T-cell (primary cell): ENCODE measurements at regions not wholly inside any gene's neighbourhood (a gene's known extent, or its start where the extent isn't known, plus 50 kb on each side); places are given as distances from the start of the nearest gene placed in this dataset.
"Not testable (repeated sequence)": the region's sequence is repeated elsewhere in the genome, so short reads cannot be mapped to it uniquely, and the experiment has no call there.

ENCODE experiments used
- ATAC-seq, 4 experiments: fragments of 200-7000 bp in 3 of 4; fragments of 150-1000 bp in 1 of 4; cut with Tn5 transposase; replicated peaks in 1 of 4; 1 replicate in 3 of 4; 2 replicates in 1 of 4; pipeline ENCODE4 v1.10.0; 2021; ENCODE audit warnings: moderate library complexity in 3 of 4, mild to moderate bottlenecking in 2 of 4, moderate number of reproducible peaks in 1 of 4
- CTCF ChIA-PET, 2 donors: fragments of 300-600 bp; sonication (Branson Sonifier 250); formaldehyde crosslinking; loops; one replicate each; lab custom pipeline; 2022; ENCODE audit warnings: antibody characterized with exemption in 2 of 2; lab: Charles Lee
- POLR2A ChIA-PET, 2 donors: fragments of 300-600 bp; sonication (Branson Sonifier 250); formaldehyde crosslinking; loops; one replicate each; lab custom pipeline; 2022; ENCODE audit warnings: antibody characterized with exemption in 2 of 2; lab: Charles Lee
- DNase-seq, 35 experiments: peaks; one replicate each; pipeline versions ENCODE4 v3.0.0 to v3.0.0-alpha.2; 2013 to 2023
- H3K27ac ChIP-seq: one replicate; pipeline ENCODE4 v1.5.1; 2013; ENCODE audit warnings: low read length
- H3K27me3 ChIP-seq, 2 experiments: replicated peaks in 1 of 2; 1 replicate in 1 of 2; 2 replicates in 1 of 2; pipeline versions ENCODE4 v1.6.1 to v1.7.0; 2013; ENCODE audit warnings: low read length in 1 of 2, mixed read lengths in 1 of 2; ENCODE audit not compliant: control insufficient read depth in 2 of 2, insufficient read depth in 2 of 2; ENCODE audit errors: extremely low read depth in 1 of 2
- H3K36me3 ChIP-seq, 2 donors: 1 replicate in 1 of 2; 2 replicates in 1 of 2; pipeline versions ENCODE4 v1.6.1 to v1.7.0; 2013; ENCODE audit warnings: low read length in 1 of 2; ENCODE audit not compliant: control insufficient read depth in 2 of 2, insufficient read depth in 1 of 2; ENCODE audit errors: extremely low read depth in 1 of 2
- H3K4me1 ChIP-seq, 2 experiments: 1 replicate in 1 of 2; 2 replicates in 1 of 2; pipeline versions ENCODE4 v1.6.1 to v1.7.0; 2013; ENCODE audit warnings: low read length in 2 of 2, mixed read lengths in 1 of 2; ENCODE audit not compliant: insufficient read depth in 2 of 2, control insufficient read depth in 1 of 2; ENCODE audit errors: extremely low read depth in 1 of 2
- H3K4me3 ChIP-seq, 2 donors: 1 replicate in 1 of 2; 2 replicates in 1 of 2; pipeline versions ENCODE4 v1.5.1 to v1.7.0; 2013; ENCODE audit warnings: mild to moderate bottlenecking in 2 of 2, low read length in 1 of 2, moderate library complexity in 1 of 2; ENCODE audit not compliant: control insufficient read depth in 1 of 2; ENCODE audit errors: extremely low read depth in 1 of 2
- H3K9me3 ChIP-seq: 2 replicates; pipeline ENCODE4 v1.7.0; 2013
- H3K27ac Mint-ChIP-seq, 2 donors: one replicate each; pipeline ENCODE4 v1.8.0; 2020 to 2021; ENCODE audit warnings: mild to moderate bottlenecking in 2 of 2, mixed read lengths in 2 of 2
- H3K27me3 Mint-ChIP-seq, 2 donors: one replicate each; pipeline ENCODE4 v1.8.0; 2021 to 2022; ENCODE audit warnings: mixed read lengths in 2 of 2
- H3K36me3 Mint-ChIP-seq: one replicate; pipeline ENCODE4 v1.8.0; 2021; ENCODE audit warnings: mixed read lengths
- H3K4me1 Mint-ChIP-seq, 3 donors: one replicate each; pipeline ENCODE4 v1.8.0; 2020 to 2022; ENCODE audit warnings: mixed read lengths in 3 of 3, mild to moderate bottlenecking in 1 of 3
- H3K4me3 Mint-ChIP-seq, 3 donors: one replicate each; pipeline ENCODE4 v1.8.0; 2020 to 2022; ENCODE audit warnings: mild to moderate bottlenecking in 3 of 3, mixed read lengths in 3 of 3, moderate library complexity in 3 of 3
- H3K9me3 Mint-ChIP-seq, 3 donors: one replicate each; pipeline ENCODE4 v1.8.0; 2020 to 2022; ENCODE audit warnings: mixed read lengths in 3 of 3
- WGBS: methylation state at CpG from one replicate; pipeline ENCODE4 v1.1.5; 2013; ENCODE audit warnings: missing lambda C conversion rate; ENCODE audit not compliant: insufficient coverage; 5-methylcytosine and 5-hydroxymethylcytosine counted together

DNA sequence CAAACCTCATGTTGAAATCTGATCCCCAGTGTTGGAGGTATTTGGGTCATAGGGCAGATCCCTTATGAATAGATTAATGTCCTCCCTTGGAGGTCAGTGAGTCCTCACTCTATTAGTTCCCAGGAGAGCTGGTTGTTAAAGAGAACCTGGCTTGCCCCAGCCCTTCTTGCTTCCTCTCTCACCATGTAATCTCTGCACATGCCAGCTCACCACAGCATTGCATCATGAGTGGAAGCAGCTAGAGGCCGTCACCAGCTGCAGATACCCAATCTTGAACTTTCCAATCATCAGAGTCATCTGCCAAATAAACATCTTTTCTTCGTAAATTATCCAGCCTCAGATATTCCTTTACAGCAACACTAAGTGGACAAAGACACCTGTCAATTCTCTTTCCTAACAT, 161.8 kb upstream of the IGF1 start:
- Histone ChIP-seq H3K4me1 (no peaks in the 10 kb centered on the region), H3K36me3 (no peaks in the 10 kb centered on the region), H3K27ac (no peak overlapping the region), H3K4me3 (no peak overlapping the region), H3K9me3 (no peaks in the 10 kb centered on the region), H3K27me3 (no peaks in the 10 kb centered on the region)
- DNase-seq (no peak), ATAC-seq (no peak)
- Mint-ChIP-seq H3K4me3 (no peak overlapping the region), H3K27me3 (no peaks in the 10 kb centered on the region), H3K27ac (no peak overlapping the region), H3K36me3 (no peaks in the 10 kb centered on the region), H3K4me1 (no peaks in the 10 kb centered on the region), H3K9me3 (peaks cover 10 to 15% (median 13%) of the 10 kb centered on the region in 3 donors)
- POLR2A ChIA-PET, result no interaction called here
- WGBS, result 61% methylated on average over 2 of the region's 2 CpGs
- CTCF ChIA-PET, result no interaction called here

DNA sequence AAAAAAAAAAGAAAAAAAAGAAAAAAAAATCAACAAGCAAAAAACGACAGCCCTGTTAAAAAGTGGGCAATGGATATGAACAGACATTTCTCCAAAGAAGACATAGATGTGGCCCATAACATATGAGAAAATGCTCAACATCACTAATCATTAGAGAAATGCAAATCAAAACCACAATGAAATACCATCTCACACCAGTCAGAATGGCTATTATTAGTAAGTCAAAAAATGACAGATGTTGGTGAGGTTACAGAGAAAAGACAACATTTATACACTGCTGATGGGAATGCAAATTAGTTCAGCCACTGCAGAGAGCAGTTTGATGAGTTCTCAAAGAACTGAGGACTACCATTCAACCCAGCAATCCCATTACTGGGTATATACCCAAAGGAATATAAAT, 160.3 kb upstream of the IGF1 start:
- peaks cover 10 to 15% (median 13%) of the 10 kb centered on the region in 3 donors for H3K9me3 Mint-ChIP-seq
- CTCF ChIA-PET, H3K9me3 ChIP-seq, H3K4me1 ChIP-seq, H3K4me3 Mint-ChIP-seq, H3K36me3 ChIP-seq, H3K27me3 Mint-ChIP-seq, H3K4me3 ChIP-seq, ATAC-seq, H3K4me1 Mint-ChIP-seq, H3K27me3 ChIP-seq, H3K36me3 Mint-ChIP-seq, DNase-seq, H3K27ac Mint-ChIP-seq, POLR2A ChIA-PET, H3K27ac ChIP-seq: not testable (repeated sequence)
- WGBS, result no CpG with 5 or more reads among the region's 1 CpG

DNA sequence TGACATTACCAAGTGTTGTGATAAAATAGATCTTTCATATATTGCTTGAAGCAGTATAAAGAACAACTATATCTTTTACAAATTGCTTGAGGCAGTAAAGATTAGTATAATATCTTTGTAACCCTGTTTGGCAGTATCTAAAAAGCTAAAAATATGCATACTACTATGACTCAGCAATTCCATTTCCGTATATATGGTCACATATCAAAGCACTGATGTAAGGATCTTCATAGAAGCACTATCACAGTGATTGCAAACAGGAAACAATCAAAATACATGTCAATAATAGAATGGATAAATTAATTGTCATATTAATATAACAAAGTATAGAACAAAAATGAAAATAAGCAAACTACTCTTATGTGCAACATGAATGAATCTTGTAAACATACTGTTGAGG, 158.4 kb upstream of the IGF1 start:
- Mint-ChIP-seq H3K4me1 (no peaks in the 10 kb centered on the region), H3K36me3 (no peaks in the 10 kb centered on the region), H3K27me3 (no peaks in the 10 kb centered on the region), H3K4me3 (no peak overlapping the region), H3K9me3 (peaks cover 10 to 15% (median 13%) of the 10 kb centered on the region in 3 donors), H3K27ac (no peak overlapping the region)
- H3K27me3 ChIP-seq, result no peaks in the 10 kb centered on the region
- H3K4me1 ChIP-seq, result no peaks in the 10 kb centered on the region
- ChIA-PET CTCF (no interaction called here), POLR2A (no interaction called here)
- H3K9me3 ChIP-seq, result no peaks in the 10 kb centered on the region
- whole genome bisulfite sequencing, result no CpG with 5 or more reads among the region's 1 CpG
- DNase-seq (no peak), ATAC-seq (no peak)
- no peaks in the 10 kb centered on the region for H3K36me3 ChIP-seq
- no peak overlapping the region for H3K27ac ChIP-seq
- H3K4me3 ChIP-seq, result no peak overlapping the region

DNA sequence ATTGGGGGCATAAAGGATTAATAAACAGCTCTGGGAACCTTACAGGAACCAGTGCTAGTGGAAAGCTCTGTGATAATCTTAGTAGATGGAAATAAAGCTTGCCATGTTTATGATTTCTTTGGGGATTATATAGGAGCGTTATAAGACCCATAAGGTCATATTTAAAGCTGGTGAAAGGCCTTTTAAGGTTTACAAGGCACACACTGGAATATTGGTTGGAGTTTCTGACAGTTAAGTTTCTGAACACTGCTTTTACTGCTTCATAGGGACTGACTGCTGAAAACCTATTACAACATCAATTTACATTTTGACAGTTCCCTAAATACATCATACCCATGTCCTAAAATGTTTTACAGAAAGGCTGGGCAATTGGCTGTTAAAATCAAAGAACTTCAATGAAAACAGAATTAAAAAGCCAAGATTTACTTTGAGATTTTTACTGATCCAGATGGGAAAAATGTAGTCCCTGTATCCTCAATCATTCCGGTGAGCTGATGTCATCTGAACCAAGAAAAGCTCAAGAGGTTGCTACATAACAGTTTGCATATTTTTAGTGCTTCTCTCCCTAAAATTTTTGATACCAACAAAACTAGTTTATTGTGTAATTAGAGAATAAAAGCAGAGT, 153.7 kb upstream of the IGF1 start:
- Mint-ChIP-seq H3K27ac (no peak overlapping the region), H3K4me3 (no peak overlapping the region), H3K4me1 (no peaks in the 10 kb centered on the region), H3K9me3 (peaks cover 0 to 3% (median 0%) of the 10 kb centered on the region in 3 donors), H3K36me3 (no peaks in the 10 kb centered on the region), H3K27me3 (no peaks in the 10 kb centered on the region)
- DNase-seq (no peak), ATAC-seq (no peak)
- WGBS, result 43% methylated on average over 1 of the region's 2 CpGs
- Histone ChIP-seq H3K4me1 (no peaks in the 10 kb centered on the region), H3K27me3 (no peaks in the 10 kb centered on the region), H3K9me3 (no peaks in the 10 kb centered on the region), H3K36me3 (no peaks in the 10 kb centered on the region), H3K4me3 (no peak overlapping the region), H3K27ac (no peak overlapping the region)
- CTCF ChIA-PET, result no interaction called here
- POLR2A ChIA-PET, result no interaction called here

DNA sequence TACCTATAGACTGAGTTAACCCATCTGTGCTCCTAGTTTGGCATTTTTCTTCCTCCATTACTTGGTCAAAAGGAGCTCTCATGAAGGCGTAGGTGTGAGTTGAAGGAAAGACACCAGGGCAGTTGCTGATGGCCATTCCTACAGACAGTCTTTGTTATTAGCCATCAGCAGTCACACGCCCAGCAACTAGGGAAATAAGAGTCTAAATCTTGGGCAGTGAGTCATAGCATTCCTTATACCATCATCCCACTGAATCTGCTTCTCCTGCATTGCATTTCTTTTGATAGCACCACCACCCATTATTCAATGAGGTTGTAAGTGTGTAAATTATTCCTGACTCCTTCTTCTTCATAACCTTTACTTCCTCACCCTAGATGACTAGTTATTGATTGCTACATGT, 150.9 kb upstream of the IGF1 start:
- ChIA-PET CTCF (no interaction called here), POLR2A (no interaction called here)
- Histone ChIP-seq H3K9me3 (no peaks in the 10 kb centered on the region), H3K27me3 (no peaks in the 10 kb centered on the region), H3K27ac (no peak overlapping the region), H3K36me3 (no peaks in the 10 kb centered on the region), H3K4me3 (no peak overlapping the region), H3K4me1 (no peaks in the 10 kb centered on the region)
- ATAC-seq (no peak), DNase-seq (no peak)
- H3K36me3 Mint-ChIP-seq, result no peaks in the 10 kb centered on the region
- no peak overlapping the region for H3K4me3 Mint-ChIP-seq
- no peaks in the 10 kb centered on the region for H3K4me1 Mint-ChIP-seq
- no CpG with 5 or more reads among the region's 2 CpGs for WGBS
- no peaks in the 10 kb centered on the region for H3K27me3 Mint-ChIP-seq
- peaks cover 0 to 19% (median 15%) of the 10 kb centered on the region in 3 donors for H3K9me3 Mint-ChIP-seq
- no peak overlapping the region for H3K27ac Mint-ChIP-seq

DNA sequence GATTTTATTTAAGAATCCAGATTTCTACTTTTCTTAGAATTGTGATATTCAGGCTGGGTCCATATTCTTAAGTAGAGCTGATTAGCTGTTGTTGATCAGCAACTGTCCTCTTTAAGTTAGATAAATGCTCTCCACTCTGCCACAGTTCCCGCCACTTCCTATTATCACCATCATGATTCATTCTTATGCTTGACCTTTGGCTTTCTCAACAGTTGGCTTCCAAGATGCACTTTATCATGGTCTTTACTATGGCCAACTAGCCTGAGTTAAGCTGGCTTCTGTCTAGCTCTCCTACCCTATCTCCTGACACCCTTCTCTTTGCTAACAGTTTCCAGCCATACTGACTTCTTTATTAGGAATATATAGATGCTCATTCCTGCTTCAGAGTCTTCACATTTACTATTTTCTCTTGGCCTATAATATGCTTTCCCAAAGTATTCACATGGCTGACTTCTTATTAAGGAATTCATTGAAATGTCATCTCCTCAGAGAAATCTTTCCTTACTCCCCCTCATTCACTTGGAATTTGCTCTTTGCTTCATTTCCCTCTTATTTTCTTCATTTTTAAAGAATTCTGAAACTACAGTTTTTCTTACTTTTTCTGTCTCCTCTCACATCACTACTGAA, 149.0 kb upstream of the IGF1 start:
- Mint-ChIP-seq H3K9me3 (peaks cover 0 to 22% (median 15%) of the 10 kb centered on the region in 3 donors), H3K4me3 (no peak overlapping the region), H3K27ac (no peak overlapping the region), H3K36me3 (no peaks in the 10 kb centered on the region), H3K27me3 (no peaks in the 10 kb centered on the region), H3K4me1 (no peaks in the 10 kb centered on the region)
- CTCF ChIA-PET, result no interaction called here
- H3K27ac ChIP-seq, result no peak overlapping the region
- H3K36me3 ChIP-seq, result no peaks in the 10 kb centered on the region
- H3K4me3 ChIP-seq, result no peak overlapping the region
- 90% methylated on average over 1 of the region's 1 CpG for WGBS
- POLR2A ChIA-PET, result no interaction called here
- no peaks in the 10 kb centered on the region for H3K9me3 ChIP-seq
- H3K4me1 ChIP-seq, result no peaks in the 10 kb centered on the region
- H3K27me3 ChIP-seq, result no peaks in the 10 kb centered on the region
- ATAC-seq (no peak), DNase-seq (no peak)
